Thyroid gland (tissue), 4 donors: ENCODE measurements at regions not wholly inside any gene's neighbourhood (a gene's known extent, or its start where the extent isn't known, plus 50 kb on each side); places are given as distances from the start of the nearest gene placed in this dataset.
"Not testable (repeated sequence)": the region's sequence is repeated elsewhere in the genome, so short reads cannot be mapped to it uniquely, and the experiment has no call there.

ENCODE experiments used
- DNase-seq, 2 donors: peaks; one replicate each; pipeline ENCODE4 v3.0.0-alpha.2; 2019
- H3K27ac ChIP-seq, 3 donors: fragments of 200-600 bp; sonication (generic); 1 replicate in 2 of 3; 2 replicates in 1 of 3; pipeline ENCODE4 v1.5.1; 2016 to 2019; ENCODE audit warnings: mild to moderate bottlenecking in 1 of 3, moderate library complexity in 1 of 3
- H3K27me3 ChIP-seq: fragments of 200-600 bp; sonication (generic); one replicate; pipeline ENCODE4 v1.5.1; 2019
- H3K36me3 ChIP-seq, 2 donors: fragments of 200-600 bp; sonication (generic); one replicate each; pipeline ENCODE4 v1.5.1; 2016 to 2019
- H3K4me1 ChIP-seq, 2 donors: fragments of 200-600 bp; sonication (generic); one replicate each; pipeline ENCODE4 v1.5.1; 2017 to 2019
- H3K4me3 ChIP-seq, 3 donors: fragments of 200-600 bp; sonication (generic); replicated peaks in 1 of 3; 1 replicate in 2 of 3; 2 replicates in 1 of 3; pipeline ENCODE4 v1.5.1; 2016; ENCODE audit warnings: mild to moderate bottlenecking in 1 of 3
- H3K9me3 ChIP-seq: fragments of 200-600 bp; sonication (generic); one replicate; pipeline ENCODE4 v1.5.1; 2017
- POLR2A ChIP-seq, 2 donors: fragments of 450-650 bp; IDR thresholded peaks; one replicate each; pipeline ENCODE4 v1.6.1; 2017; ENCODE audit warnings: antibody characterized with exemption in 2 of 2, mild to moderate bottlenecking in 2 of 2, moderate library complexity in 1 of 2
- whole genome bisulfite sequencing, 2 donors: methylation state at CpG; one replicate each; pipeline ENCODE4 v1.1.5; 2017; 5-methylcytosine and 5-hydroxymethylcytosine counted together
- intact Hi-C: fragments of 100-400 bp; cut with DNase I; formaldehyde crosslinking; loops from one replicate; pipeline ENCODE4 v1.15.1; 2023
- TF ChIP-seq, protein P1 (sequence below), 6 experiments: fragments of 200-600 bp in 3 of 6; fragments of 450-650 bp in 3 of 6; sonication (generic) in 3 of 6; IDR thresholded peaks; one replicate each; pipeline ENCODE4 v1.5.1; 2016 to 2019; ENCODE audit warnings: antibody characterized with exemption in 6 of 6, mild to moderate bottlenecking in 2 of 6, inconsistent platforms in 1 of 6, moderate library complexity in 1 of 6

DNA sequence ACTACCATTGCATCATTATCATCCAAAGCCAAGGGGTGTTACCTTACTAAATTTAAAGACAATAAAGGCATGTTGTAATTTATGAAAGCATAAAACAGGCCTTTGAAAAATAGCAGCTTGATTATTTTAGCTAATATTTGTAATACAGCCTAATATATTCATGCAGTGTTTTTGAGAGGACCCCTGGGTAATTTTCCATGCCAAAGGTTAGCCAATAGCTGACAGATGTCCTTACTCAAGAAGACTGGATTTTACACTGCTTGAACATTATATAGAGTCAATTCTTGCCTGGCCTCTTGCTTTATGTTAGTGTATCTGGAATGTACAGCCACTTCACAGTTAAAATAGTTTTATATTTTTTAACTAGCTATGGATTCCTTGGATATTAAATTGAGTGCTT, 337.8 kb upstream of the PAPPA start:
- no peak overlapping the region for H3K27ac ChIP-seq
- no peaks in the 10 kb centered on the region for H3K4me1 ChIP-seq
- TF ChIP-seq, protein P1, sequence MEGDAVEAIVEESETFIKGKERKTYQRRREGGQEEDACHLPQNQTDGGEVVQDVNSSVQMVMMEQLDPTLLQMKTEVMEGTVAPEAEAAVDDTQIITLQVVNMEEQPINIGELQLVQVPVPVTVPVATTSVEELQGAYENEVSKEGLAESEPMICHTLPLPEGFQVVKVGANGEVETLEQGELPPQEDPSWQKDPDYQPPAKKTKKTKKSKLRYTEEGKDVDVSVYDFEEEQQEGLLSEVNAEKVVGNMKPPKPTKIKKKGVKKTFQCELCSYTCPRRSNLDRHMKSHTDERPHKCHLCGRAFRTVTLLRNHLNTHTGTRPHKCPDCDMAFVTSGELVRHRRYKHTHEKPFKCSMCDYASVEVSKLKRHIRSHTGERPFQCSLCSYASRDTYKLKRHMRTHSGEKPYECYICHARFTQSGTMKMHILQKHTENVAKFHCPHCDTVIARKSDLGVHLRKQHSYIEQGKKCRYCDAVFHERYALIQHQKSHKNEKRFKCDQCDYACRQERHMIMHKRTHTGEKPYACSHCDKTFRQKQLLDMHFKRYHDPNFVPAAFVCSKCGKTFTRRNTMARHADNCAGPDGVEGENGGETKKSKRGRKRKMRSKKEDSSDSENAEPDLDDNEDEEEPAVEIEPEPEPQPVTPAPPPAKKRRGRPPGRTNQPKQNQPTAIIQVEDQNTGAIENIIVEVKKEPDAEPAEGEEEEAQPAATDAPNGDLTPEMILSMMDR (IDR thresholded peaks at IDR 0.05), result no peak
- TF ChIP-seq POLR2A (IDR thresholded peaks at IDR 0.05), result no peak
- no peaks in the 10 kb centered on the region for H3K36me3 ChIP-seq
- H3K4me3 ChIP-seq, result no peak overlapping the region
- intact Hi-C loops, result no loop called here
- DNase-seq, result no peak
- no peaks in the 10 kb centered on the region for H3K27me3 ChIP-seq
- no peaks in the 10 kb centered on the region for H3K9me3 ChIP-seq

DNA sequence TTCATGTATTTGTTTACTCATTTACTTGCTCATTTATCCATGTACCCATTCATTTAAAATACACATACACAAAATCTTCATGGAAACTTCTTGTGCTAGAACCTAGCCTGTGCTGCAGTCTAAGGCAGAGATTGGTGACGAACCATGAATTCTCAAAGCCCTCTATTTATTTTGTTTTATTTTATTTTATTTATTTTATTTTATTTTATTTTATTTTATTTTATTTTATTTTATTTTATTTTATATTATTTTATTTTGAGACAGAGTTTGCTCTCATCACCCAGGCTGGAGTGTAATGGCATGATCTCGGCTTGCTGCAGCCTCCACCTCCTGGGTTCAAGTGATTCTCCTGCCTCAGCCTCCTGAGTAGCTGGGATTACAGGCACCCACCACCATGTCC, 334.9 kb upstream of the PAPPA start:
- 89 to 91% methylated on average over 2 of the region's 2 CpGs for WGBS, 2 donors
- H3K27ac ChIP-seq, H3K27me3 ChIP-seq, DNase-seq, H3K36me3 ChIP-seq, H3K4me1 ChIP-seq, H3K4me3 ChIP-seq, intact Hi-C loops, H3K9me3 ChIP-seq: not testable (repeated sequence)

DNA sequence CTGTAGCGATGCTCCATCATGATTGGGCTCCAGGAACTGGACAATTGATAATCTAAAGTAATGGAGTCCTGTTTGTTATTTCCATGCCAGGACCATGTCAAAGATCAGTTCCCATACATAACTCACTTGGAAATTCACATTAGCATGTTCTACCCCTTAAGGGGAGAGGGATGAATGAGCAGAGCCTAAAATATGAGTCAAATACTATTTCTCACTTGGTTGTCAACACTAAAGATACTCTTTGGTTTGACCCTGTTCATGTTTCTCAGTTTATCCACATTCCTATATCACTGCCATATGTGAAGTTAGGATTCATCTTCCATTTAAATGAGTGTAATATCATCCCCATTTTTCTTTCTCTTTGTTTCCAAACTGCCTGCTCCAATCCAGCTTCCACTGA, 321.6 kb upstream of the PAPPA start:
- TF ChIP-seq POLR2A (IDR thresholded peaks at IDR 0.05), result no peak
- TF ChIP-seq, protein P1 (IDR thresholded peaks at IDR 0.05), result no peak
- H3K27ac ChIP-seq, result no peak overlapping the region
- intact Hi-C loops, result no loop called here
- no peak for DNase-seq
- H3K36me3 ChIP-seq, result no peaks in the 10 kb centered on the region
- no peak overlapping the region for H3K4me3 ChIP-seq
- WGBS, 2 donors, result 83 to 84% methylated on average over 1 of the region's 1 CpG
- H3K4me1 ChIP-seq, result no peaks in the 10 kb centered on the region
- H3K9me3 ChIP-seq, result no peaks in the 10 kb centered on the region
- no peaks in the 10 kb centered on the region for H3K27me3 ChIP-seq

DNA sequence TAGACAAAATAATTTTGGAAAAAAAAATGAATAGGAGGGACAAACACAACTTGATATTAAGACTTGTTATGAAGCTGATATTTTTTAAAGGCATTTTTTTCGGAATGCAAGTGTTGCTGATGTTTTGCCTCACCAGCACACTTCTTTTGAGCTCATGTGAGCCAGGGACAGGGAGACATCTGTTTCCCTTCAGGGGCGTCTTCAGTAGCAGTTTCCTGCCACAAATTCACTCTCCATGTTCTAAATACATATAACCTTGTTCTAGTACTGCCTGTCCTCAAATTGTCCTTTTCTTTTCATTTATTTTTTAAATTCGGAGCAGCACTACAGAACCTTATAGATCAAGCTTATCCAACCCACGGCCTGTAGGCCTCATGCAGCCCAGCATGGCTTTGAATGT, 316.0 kb upstream of the PAPPA start:
- 67 to 76% methylated on average over 4 of the region's 4 CpGs for WGBS, 2 donors
- DNase-seq, result no peak
- Histone ChIP-seq H3K4me3 (no peak overlapping the region), H3K36me3 (no peaks in the 10 kb centered on the region), H3K9me3 (no peaks in the 10 kb centered on the region), H3K27me3 (no peaks in the 10 kb centered on the region), H3K27ac (no peak overlapping the region), H3K4me1 (no peaks in the 10 kb centered on the region)
- no peak for TF ChIP-seq POLR2A (IDR thresholded peaks at IDR 0.05)
- TF ChIP-seq, protein P1 (IDR thresholded peaks at IDR 0.05), result no peak
- intact Hi-C loops, result no loop called here

DNA sequence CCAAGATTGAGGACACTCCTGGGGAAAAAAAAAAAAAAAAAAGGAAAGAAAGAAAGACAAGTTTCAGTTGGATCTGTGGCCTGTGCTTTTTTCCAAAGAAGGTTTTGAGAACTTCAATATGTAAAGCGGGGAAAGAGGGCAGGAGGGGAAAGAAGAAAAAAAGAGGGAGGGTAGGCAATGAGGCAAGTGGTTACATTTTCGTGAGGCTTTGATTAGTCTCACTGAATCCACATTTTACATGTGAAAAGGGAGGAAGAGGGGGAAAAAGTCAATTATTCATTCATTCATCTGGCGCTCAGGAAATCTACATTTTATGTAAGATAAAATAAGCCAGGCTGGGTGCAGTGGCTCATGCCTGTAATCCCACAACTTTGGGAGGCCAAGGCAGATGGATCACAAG, 315.2 kb upstream of the PAPPA start:
- Histone ChIP-seq H3K27me3 (no peaks in the 10 kb centered on the region), H3K4me1 (no peaks in the 10 kb centered on the region), H3K4me3 (no peak overlapping the region), H3K36me3 (no peaks in the 10 kb centered on the region), H3K27ac (no peak overlapping the region), H3K9me3 (no peaks in the 10 kb centered on the region)
- 75 to 80% methylated on average over 3 of the region's 3 CpGs for WGBS, 2 donors
- no peak for TF ChIP-seq POLR2A (IDR thresholded peaks at IDR 0.05)
- TF ChIP-seq, protein P1 (IDR thresholded peaks at IDR 0.05), result no peak
- intact Hi-C loops, result no loop called here
- no peak for DNase-seq

DNA sequence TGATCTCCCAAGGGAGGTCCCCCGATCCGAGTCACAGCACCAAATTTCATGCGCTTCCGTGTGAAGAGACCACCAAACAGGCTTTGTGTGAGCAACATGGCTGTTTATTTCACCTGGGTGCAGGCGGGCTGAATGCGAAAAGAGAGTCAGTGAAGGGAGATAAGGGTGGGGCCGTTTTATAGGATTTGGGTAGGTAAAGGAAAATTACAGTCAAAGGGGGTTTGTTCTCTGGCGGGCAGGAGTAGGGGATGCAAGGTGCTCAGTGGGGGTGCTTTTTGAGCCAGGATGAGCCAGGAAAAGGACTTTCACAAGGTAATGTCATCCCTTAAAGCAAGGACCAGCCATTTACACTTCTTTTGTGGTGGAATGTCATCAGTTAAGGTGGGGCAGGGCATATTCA, 309.2 kb upstream of the PAPPA start:
- H3K4me3 ChIP-seq, H3K27ac ChIP-seq, H3K36me3 ChIP-seq, H3K27me3 ChIP-seq, H3K4me1 ChIP-seq, H3K9me3 ChIP-seq, intact Hi-C loops, DNase-seq: not testable (repeated sequence)
- WGBS, 2 donors, result 87 to 89% methylated on average over 8 of the region's 8 CpGs
